Neural progenitor cell (in vitro differentiated cells): ENCODE measurements at regions not wholly inside any gene's neighbourhood (a gene's known extent, or its start where the extent isn't known, plus 50 kb on each side); places are given as distances from the start of the nearest gene placed in this dataset.

ENCODE experiments used
- EZH2 ChIP-seq: fragments of 200-600 bp; sonication (generic); IDR thresholded peaks from 2 replicates; pipeline ENCODE4 v1.6.1; 2017; ENCODE audit warnings: antibody characterized with exemption, mild to moderate bottlenecking, moderate library complexity
- EZH2phosphoT487 ChIP-seq: fragments of 200-600 bp; sonication (generic); IDR thresholded peaks from 2 replicates; pipeline ENCODE4 v1.6.1; 2017; ENCODE audit warnings: antibody characterized with exemption
- TF ChIP-seq, protein P1 (sequence below): fragments of 200-600 bp; sonication (generic); IDR thresholded peaks from 2 replicates; pipeline ENCODE4 v1.5.1; 2017; ENCODE audit warnings: antibody characterized with exemption, mild to moderate bottlenecking

DNA sequence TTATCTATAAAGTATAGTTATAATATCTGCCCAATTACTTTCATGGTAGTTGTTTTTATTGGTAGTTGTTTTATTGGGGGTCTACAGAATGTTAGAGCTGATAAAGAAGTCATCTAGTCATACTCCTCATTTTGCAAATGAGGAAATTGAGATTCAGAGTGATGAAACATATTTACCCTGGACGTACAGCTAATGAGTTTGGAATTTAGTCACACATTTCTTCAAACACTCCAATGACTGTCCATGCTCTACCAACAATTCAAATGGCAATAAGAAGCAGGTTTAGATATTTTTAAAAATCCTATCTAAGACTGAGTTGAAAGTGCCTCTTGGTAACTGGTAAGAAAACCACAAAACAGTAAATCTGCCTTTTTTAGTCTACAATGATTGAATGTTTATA is 98.2 kb downstream of the MAGEC1 start:
- no peak for TF ChIP-seq EZH2phosphoT487
- TF ChIP-seq, protein P1, sequence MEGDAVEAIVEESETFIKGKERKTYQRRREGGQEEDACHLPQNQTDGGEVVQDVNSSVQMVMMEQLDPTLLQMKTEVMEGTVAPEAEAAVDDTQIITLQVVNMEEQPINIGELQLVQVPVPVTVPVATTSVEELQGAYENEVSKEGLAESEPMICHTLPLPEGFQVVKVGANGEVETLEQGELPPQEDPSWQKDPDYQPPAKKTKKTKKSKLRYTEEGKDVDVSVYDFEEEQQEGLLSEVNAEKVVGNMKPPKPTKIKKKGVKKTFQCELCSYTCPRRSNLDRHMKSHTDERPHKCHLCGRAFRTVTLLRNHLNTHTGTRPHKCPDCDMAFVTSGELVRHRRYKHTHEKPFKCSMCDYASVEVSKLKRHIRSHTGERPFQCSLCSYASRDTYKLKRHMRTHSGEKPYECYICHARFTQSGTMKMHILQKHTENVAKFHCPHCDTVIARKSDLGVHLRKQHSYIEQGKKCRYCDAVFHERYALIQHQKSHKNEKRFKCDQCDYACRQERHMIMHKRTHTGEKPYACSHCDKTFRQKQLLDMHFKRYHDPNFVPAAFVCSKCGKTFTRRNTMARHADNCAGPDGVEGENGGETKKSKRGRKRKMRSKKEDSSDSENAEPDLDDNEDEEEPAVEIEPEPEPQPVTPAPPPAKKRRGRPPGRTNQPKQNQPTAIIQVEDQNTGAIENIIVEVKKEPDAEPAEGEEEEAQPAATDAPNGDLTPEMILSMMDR = no peak
- TF ChIP-seq EZH2 = no peak
